CD8-positive, alpha-beta memory T cell (primary cell): ENCODE measurements at regions not wholly inside any gene's neighbourhood (a gene's known extent, or its start where the extent isn't known, plus 50 kb on each side); places are given as distances from the start of the nearest gene placed in this dataset.

ENCODE experiments used
- CTCF ChIA-PET: fragments of 350-600 bp; sonication (Branson Sonifier 250); formaldehyde crosslinking; loops from one replicate; lab custom pipeline; 2021; ENCODE audit warnings: antibody characterized with exemption; lab: Charles Lee
- POLR2A ChIA-PET: fragments of 350-600 bp; sonication (Branson Sonifier 250); formaldehyde crosslinking; loops from one replicate; lab custom pipeline; 2021; ENCODE audit warnings: antibody characterized with exemption; lab: Charles Lee
- DNase-seq, 5 donors: peaks; one replicate each; pipeline versions ENCODE4 v3.0.0 to v3.0.0-alpha.2; 2020 to 2022; ENCODE audit warnings: mixed read lengths in 1 of 5
- H3K27ac ChIP-seq: one replicate; pipeline ENCODE4 v1.7.0; 2013; ENCODE audit warnings: low read depth, mild to moderate bottlenecking, low read length, moderate library complexity
- H3K27me3 ChIP-seq: 2 replicates; pipeline ENCODE4 v1.7.0; 2013; ENCODE audit warnings: low read length, mild to moderate bottlenecking; ENCODE audit not compliant: insufficient read depth, poor library complexity, severe bottlenecking
- H3K36me3 ChIP-seq: 2 replicates; pipeline ENCODE4 v1.7.0; 2013; ENCODE audit warnings: mild to moderate bottlenecking, low read length, moderate library complexity; ENCODE audit not compliant: insufficient read depth
- H3K4me1 ChIP-seq: 2 replicates; pipeline ENCODE4 v1.7.0; 2013; ENCODE audit warnings: mild to moderate bottlenecking, low read length, moderate library complexity; ENCODE audit not compliant: insufficient read depth
- H3K4me3 ChIP-seq: 2 replicates; pipeline ENCODE4 v1.7.0; 2013; ENCODE audit warnings: mild to moderate bottlenecking, low read length
- H3K9me3 ChIP-seq: 2 replicates; pipeline ENCODE4 v1.7.0; 2013; ENCODE audit warnings: mild to moderate bottlenecking, low read length
- H3K27ac Mint-ChIP-seq, 8 donors: one replicate each; pipeline ENCODE4 v1.8.0; 2020 to 2021; ENCODE audit warnings: mixed read lengths in 8 of 8, mild to moderate bottlenecking in 6 of 8, inconsistent platforms in 3 of 8, moderate library complexity in 3 of 8
- H3K27me3 Mint-ChIP-seq, 2 donors: one replicate each; pipeline ENCODE4 v1.8.0; 2020 to 2021; ENCODE audit warnings: mixed read lengths in 2 of 2, mild to moderate bottlenecking in 1 of 2, moderate library complexity in 1 of 2
- H3K36me3 Mint-ChIP-seq, 3 donors: one replicate each; pipeline ENCODE4 v1.8.0; 2020 to 2021; ENCODE audit warnings: mixed read lengths in 3 of 3, inconsistent platforms in 1 of 3, mild to moderate bottlenecking in 1 of 3
- H3K4me1 Mint-ChIP-seq, 3 donors: one replicate each; pipeline ENCODE4 v1.8.0; 2020 to 2021; ENCODE audit warnings: mixed read lengths in 3 of 3, inconsistent platforms in 1 of 3, mild to moderate bottlenecking in 1 of 3
- H3K4me3 Mint-ChIP-seq, 7 donors: one replicate each; pipeline ENCODE4 v1.8.0; 2020 to 2021; ENCODE audit warnings: mixed read lengths in 7 of 7, mild to moderate bottlenecking in 6 of 7, moderate library complexity in 4 of 7, inconsistent platforms in 2 of 7
- H3K9me3 Mint-ChIP-seq, 5 donors: one replicate each; pipeline ENCODE4 v1.8.0; 2020 to 2022; ENCODE audit warnings: mixed read lengths in 5 of 5, mild to moderate bottlenecking in 3 of 5, moderate library complexity in 2 of 5, inconsistent platforms in 1 of 5

DNA sequence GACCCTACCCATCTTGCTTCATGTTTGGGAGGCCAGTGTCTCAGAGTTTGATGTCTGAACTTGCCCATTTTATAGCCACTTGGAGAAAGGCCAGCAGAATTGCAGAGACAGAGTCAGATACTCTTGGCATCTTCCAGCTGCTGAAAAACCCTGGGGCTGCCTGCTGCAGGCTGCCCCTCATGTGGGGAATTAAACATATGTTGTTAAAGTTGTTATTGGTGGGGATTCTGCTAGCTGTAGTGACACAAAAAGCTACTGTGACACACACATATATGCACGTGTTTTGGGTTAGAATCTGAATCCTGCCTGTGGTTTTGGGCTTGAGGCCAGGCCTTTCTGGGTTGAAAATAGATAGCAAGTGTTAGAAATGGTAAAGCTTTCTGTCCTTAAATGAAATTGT is 1288.4 kb downstream of the AACS start:
- Mint-ChIP-seq H3K36me3 (no peaks in the 10 kb centered on the region), H3K27me3 (no peaks in the 10 kb centered on the region), H3K27ac (no peak overlapping the region), H3K9me3 (peaks cover 0 to 12% (median 7%) of the 10 kb centered on the region in 5 donors), H3K4me3 (no peak overlapping the region), H3K4me1 (no peaks in the 10 kb centered on the region)
- Histone ChIP-seq H3K4me3 (no peak overlapping the region), H3K9me3 (no peaks in the 10 kb centered on the region), H3K4me1 (no peaks in the 10 kb centered on the region), H3K36me3 (no peaks in the 10 kb centered on the region), H3K27ac (no peak overlapping the region), H3K27me3 (no peaks in the 10 kb centered on the region)
- ChIA-PET CTCF (no interaction called here), POLR2A (no interaction called here)
- no peak for DNase-seq

DNA sequence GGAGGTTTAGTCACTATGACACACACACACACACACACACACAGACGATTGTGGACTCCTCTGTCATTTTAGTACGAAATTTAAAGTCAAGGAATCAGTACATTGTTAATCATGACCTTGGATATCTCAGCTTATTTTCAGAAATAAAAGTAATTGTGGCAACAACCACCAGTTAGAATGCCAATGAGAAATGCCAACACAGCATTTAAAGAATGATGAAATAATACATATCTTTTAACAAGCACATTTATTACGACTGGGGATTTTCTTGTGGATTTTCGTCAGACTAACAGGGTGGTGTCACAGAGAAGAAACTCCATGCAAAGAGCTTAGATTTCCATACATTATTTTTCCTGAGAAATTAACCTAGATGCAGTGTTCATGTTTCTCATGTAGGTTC is 1289.4 kb downstream of the AACS start:
- Mint-ChIP-seq H3K4me3 (no peak overlapping the region), H3K36me3 (no peaks in the 10 kb centered on the region), H3K27ac (no peak overlapping the region), H3K27me3 (no peaks in the 10 kb centered on the region), H3K9me3 (peaks cover 0 to 12% (median 7%) of the 10 kb centered on the region in 5 donors), H3K4me1 (no peaks in the 10 kb centered on the region)
- Histone ChIP-seq H3K9me3 (no peaks in the 10 kb centered on the region), H3K27me3 (no peaks in the 10 kb centered on the region), H3K4me3 (no peak overlapping the region), H3K4me1 (no peaks in the 10 kb centered on the region), H3K36me3 (no peaks in the 10 kb centered on the region), H3K27ac (no peak overlapping the region)
- ChIA-PET CTCF (no interaction called here), POLR2A (no interaction called here)
- no peak for DNase-seq

DNA sequence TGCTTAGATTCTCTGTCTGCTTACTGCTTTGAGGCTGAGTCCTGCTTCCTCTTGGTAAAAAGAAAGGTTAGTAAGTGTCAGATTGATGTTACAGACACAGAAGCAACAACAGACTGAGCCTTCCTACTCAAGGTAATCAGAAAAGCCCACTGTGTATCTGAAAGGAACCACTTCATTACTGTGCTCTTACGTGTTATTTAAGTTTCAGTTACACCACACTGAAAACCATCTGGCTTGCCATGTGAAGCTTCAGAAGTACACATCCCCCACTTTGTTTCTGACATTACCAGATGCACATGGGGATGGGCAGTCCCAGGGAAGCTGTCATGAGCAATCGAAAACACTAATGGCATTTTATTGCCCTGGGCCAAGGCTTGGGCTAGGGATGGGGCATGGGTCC is 1290.1 kb downstream of the AACS start:
- Histone ChIP-seq H3K27me3 (no peaks in the 10 kb centered on the region), H3K9me3 (no peaks in the 10 kb centered on the region), H3K4me3 (no peak overlapping the region), H3K36me3 (no peaks in the 10 kb centered on the region), H3K27ac (no peak overlapping the region), H3K4me1 (no peaks in the 10 kb centered on the region)
- peaks cover 0 to 15% (median 8%) of the 10 kb centered on the region in 5 donors for H3K9me3 Mint-ChIP-seq
- no peaks in the 10 kb centered on the region for H3K4me1 Mint-ChIP-seq
- H3K36me3 Mint-ChIP-seq = no peaks in the 10 kb centered on the region
- H3K27me3 Mint-ChIP-seq = no peaks in the 10 kb centered on the region
- no peak overlapping the region for H3K27ac Mint-ChIP-seq
- H3K4me3 Mint-ChIP-seq = no peak overlapping the region
- ChIA-PET POLR2A (no interaction called here), CTCF (no interaction called here)
- DNase-seq = no peak

DNA sequence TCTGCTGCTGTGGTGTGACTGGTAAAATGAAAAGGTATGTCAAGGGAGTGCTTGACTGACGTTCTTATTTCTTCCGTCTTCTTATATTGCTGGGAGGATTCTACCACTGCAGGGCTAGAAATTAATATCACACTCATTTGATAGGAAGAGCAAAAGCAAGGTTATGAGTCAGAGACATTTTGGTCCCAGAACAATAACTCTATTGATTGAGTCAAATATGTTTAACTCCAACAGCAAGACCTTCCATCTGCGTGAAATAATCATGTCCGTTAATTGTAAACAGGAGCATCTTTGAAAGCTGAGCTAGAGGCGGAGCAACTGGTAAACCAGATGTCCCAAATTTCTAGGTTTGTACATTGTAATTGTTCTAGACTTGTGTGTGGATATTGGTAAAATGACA is 1293.6 kb downstream of the AACS start:
- Mint-ChIP-seq H3K9me3 (peaks cover 0 to 9% (median 8%) of the 10 kb centered on the region in 5 donors), H3K36me3 (no peaks in the 10 kb centered on the region), H3K4me1 (no peaks in the 10 kb centered on the region), H3K4me3 (no peak overlapping the region), H3K27me3 (peaks cover 0 to 3% of the 10 kb centered on the region in 2 donors), H3K27ac (no peak overlapping the region)
- H3K27me3 ChIP-seq = no peaks in the 10 kb centered on the region
- H3K4me1 ChIP-seq = no peaks in the 10 kb centered on the region
- no peaks in the 10 kb centered on the region for H3K36me3 ChIP-seq
- no peak overlapping the region for H3K27ac ChIP-seq
- DNase-seq = no peak
- POLR2A ChIA-PET = no interaction called here
- no peaks in the 10 kb centered on the region for H3K9me3 ChIP-seq
- no peak overlapping the region for H3K4me3 ChIP-seq
- CTCF ChIA-PET = no interaction called here

DNA sequence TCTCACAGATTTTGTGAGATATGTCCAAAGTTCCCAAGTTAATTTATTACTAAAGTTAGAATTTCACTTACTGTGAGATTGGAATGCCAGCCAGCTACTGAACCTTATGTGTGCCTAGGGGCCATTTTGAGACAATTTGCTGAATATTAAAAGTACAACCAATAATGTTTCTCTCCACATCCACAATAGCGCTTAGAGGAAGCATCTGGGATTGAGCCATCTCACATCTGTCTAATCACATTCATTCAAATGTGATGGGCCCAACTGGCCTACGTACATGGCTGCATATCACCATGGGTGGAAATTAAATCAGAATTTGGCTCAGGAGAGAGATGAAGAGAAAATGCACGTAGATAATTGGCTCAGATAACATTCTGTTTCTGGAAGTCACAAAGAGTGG is 1294.0 kb downstream of the AACS start:
- Mint-ChIP-seq H3K27me3 (peaks cover 0 to 3% of the 10 kb centered on the region in 2 donors), H3K4me3 (no peak overlapping the region), H3K4me1 (no peaks in the 10 kb centered on the region), H3K9me3 (peaks cover 0 to 9% (median 5%) of the 10 kb centered on the region in 5 donors), H3K27ac (no peak overlapping the region), H3K36me3 (no peaks in the 10 kb centered on the region)
- Histone ChIP-seq H3K4me1 (no peaks in the 10 kb centered on the region), H3K9me3 (no peaks in the 10 kb centered on the region), H3K27me3 (no peaks in the 10 kb centered on the region), H3K4me3 (no peak overlapping the region), H3K27ac (no peak overlapping the region), H3K36me3 (no peaks in the 10 kb centered on the region)
- ChIA-PET CTCF (no interaction called here), POLR2A (no interaction called here)
- no peak for DNase-seq

DNA sequence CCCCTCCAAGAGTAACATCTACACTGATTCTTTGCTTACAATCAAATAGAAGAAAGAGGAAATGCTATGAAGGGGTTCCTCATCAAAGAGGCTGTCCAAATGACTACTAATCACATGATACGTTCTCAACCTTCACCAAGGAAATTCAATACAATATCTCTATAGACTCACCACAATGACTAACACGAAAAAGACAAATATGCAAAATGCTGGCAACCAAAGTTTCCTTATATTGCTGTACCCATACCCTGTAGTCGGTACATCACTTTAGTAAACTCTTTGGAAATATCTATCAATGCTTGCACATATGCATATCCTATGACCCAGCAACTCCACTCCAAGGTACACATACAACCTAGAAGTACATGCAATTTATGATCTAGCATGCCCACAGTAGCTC is 1296.6 kb downstream of the AACS start:
- H3K36me3 Mint-ChIP-seq = no peaks in the 10 kb centered on the region
- Histone ChIP-seq H3K36me3 (no peaks in the 10 kb centered on the region), H3K9me3 (no peaks in the 10 kb centered on the region), H3K27ac (no peak overlapping the region), H3K4me1 (no peaks in the 10 kb centered on the region), H3K4me3 (no peak overlapping the region), H3K27me3 (no peaks in the 10 kb centered on the region)
- POLR2A ChIA-PET = no interaction called here
- H3K4me3 Mint-ChIP-seq = no peak overlapping the region
- peaks cover 0 to 8% (median 3%) of the 10 kb centered on the region in 5 donors for H3K9me3 Mint-ChIP-seq
- H3K27ac Mint-ChIP-seq = no peak overlapping the region
- CTCF ChIA-PET = no interaction called here
- H3K27me3 Mint-ChIP-seq = peaks cover 3 to 4% of the 10 kb centered on the region in 2 donors
- H3K4me1 Mint-ChIP-seq = no peaks in the 10 kb centered on the region
- DNase-seq = no peak

DNA sequence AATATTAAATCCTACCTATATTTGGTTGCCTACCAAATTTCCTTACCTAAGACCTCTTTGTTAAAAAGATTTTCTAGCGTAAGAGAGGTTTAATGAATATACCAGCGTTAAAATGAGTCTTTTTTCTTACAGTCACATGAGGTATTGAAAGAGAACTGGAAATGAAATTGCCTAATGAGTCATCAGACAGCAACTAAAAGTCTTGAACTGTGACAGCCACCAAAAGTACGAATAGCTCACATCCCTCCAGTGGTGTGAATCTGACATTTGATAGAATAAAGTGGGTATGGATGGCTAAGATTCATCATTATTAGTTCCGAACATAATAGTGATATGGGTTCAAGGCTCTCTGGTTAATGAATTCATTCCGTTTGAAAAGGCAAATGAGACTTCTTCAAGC is 1297.3 kb downstream of the AACS start:
- Histone ChIP-seq H3K4me1 (no peaks in the 10 kb centered on the region), H3K4me3 (no peak overlapping the region), H3K36me3 (no peaks in the 10 kb centered on the region), H3K27me3 (no peaks in the 10 kb centered on the region), H3K9me3 (no peaks in the 10 kb centered on the region), H3K27ac (no peak overlapping the region)
- Mint-ChIP-seq H3K4me3 (no peak overlapping the region), H3K27me3 (peaks cover 3 to 4% of the 10 kb centered on the region in 2 donors), H3K4me1 (no peaks in the 10 kb centered on the region), H3K27ac (no peak overlapping the region), H3K9me3 (peaks cover 0 to 8% (median 3%) of the 10 kb centered on the region in 5 donors), H3K36me3 (no peaks in the 10 kb centered on the region)
- CTCF ChIA-PET = no interaction called here
- DNase-seq = no peak
- POLR2A ChIA-PET = no interaction called here

DNA sequence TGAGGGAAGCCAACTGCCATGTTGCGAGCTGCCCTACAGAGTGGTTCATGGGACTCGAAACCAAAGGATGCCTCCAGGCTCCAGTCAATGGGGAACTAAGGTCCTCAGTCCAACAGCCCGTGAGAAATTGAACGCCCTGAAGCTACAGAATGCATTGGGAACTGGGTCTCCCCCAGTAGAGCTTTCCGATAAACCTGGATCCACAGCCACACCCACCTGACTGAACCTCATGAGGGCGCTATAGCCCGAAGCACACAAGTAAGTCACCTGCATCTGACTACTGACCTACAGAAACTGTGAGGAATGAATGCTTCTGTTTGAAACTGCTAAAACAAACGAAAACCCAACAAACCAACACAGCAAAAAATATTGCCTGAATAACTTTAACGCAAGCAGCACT is 1297.7 kb downstream of the AACS start:
- no peak for DNase-seq
- H3K27ac ChIP-seq = no peak overlapping the region
- no peaks in the 10 kb centered on the region for H3K27me3 ChIP-seq
- Mint-ChIP-seq H3K27me3 (peaks cover 3 to 4% of the 10 kb centered on the region in 2 donors), H3K36me3 (no peaks in the 10 kb centered on the region), H3K9me3 (peaks cover 0 to 8% (median 3%) of the 10 kb centered on the region in 5 donors), H3K4me1 (no peaks in the 10 kb centered on the region), H3K27ac (no peak overlapping the region), H3K4me3 (no peak overlapping the region)
- no peaks in the 10 kb centered on the region for H3K9me3 ChIP-seq
- H3K4me3 ChIP-seq = no peak overlapping the region
- H3K36me3 ChIP-seq = no peaks in the 10 kb centered on the region
- no peaks in the 10 kb centered on the region for H3K4me1 ChIP-seq
- POLR2A ChIA-PET = no interaction called here
- CTCF ChIA-PET = no interaction called here
